Neural progenitor cell (in vitro differentiated cells): ENCODE measurements at regions not wholly inside any gene's neighbourhood (a gene's known extent, or its start where the extent isn't known, plus 50 kb on each side); places are given as distances from the start of the nearest gene placed in this dataset.

Source experiments
- DNase-seq: peaks from one replicate; pipeline ENCODE4 v3.0.0-alpha.2; 2016; ENCODE audit warnings: low spot score
- H2AFZ ChIP-seq: fragments of 200-600 bp; sonication (generic); replicated peaks from 2 replicates; pipeline ENCODE4 v1.6.1; 2016; ENCODE audit warnings: antibody characterized with exemption
- H3F3A ChIP-seq: fragments of 200-600 bp; sonication (generic); 2 replicates; pipeline ENCODE4 v1.6.1; 2016; ENCODE audit warnings: antibody characterized with exemption, low read depth
- H3K27ac ChIP-seq: fragments of 200-600 bp; sonication (generic); 2 replicates; pipeline ENCODE4 v1.5.1; 2016; ENCODE audit warnings: mild to moderate bottlenecking
- H3K27me3 ChIP-seq: fragments of 200-600 bp; sonication (generic); 2 replicates; pipeline ENCODE4 v1.6.1; 2016; ENCODE audit warnings: mild to moderate bottlenecking, moderate library complexity
- H3K36me3 ChIP-seq: fragments of 200-600 bp; sonication (generic); 2 replicates; pipeline ENCODE4 v1.5.1; 2016
- H3K4me1 ChIP-seq: fragments of 200-600 bp; sonication (generic); 2 replicates; pipeline ENCODE4 v1.6.1; 2016; ENCODE audit warnings: mixed run types
- H3K4me2 ChIP-seq: fragments of 200-600 bp; sonication (generic); 2 replicates; pipeline ENCODE4 v1.6.1; 2016
- H3K4me3 ChIP-seq: fragments of 200-600 bp; sonication (generic); 2 replicates; pipeline ENCODE4 v1.5.1; 2016
- H3K79me2 ChIP-seq: fragments of 200-600 bp; sonication (generic); 2 replicates; pipeline ENCODE4 v1.6.1; 2016; ENCODE audit warnings: low read depth
- H3K9ac ChIP-seq: fragments of 200-600 bp; sonication (generic); 2 replicates; pipeline ENCODE4 v1.6.1; 2016
- H3K9me3 ChIP-seq: fragments of 200-600 bp; sonication (generic); 2 replicates; pipeline ENCODE4 v1.5.1; 2016; ENCODE audit warnings: low read depth
- H4K20me1 ChIP-seq: fragments of 200-600 bp; sonication (generic); 2 replicates; pipeline ENCODE4 v1.6.1; 2016; ENCODE audit warnings: low read depth
- H3K27ac Mint-ChIP-seq: 3 replicates; pipeline ENCODE4 v1.8.0; 2021; ENCODE audit warnings: mixed read lengths
- H3K27me3 Mint-ChIP-seq: 2 replicates; pipeline ENCODE4 v1.8.0; 2022; ENCODE audit warnings: low read depth, mild to moderate bottlenecking, inconsistent platforms, moderate library complexity, mixed read lengths; ENCODE audit not compliant: insufficient read depth
- H3K36me3 Mint-ChIP-seq: 3 replicates; pipeline ENCODE4 v1.8.0; 2021; ENCODE audit warnings: mixed read lengths
- H3K4me1 Mint-ChIP-seq: 3 replicates; pipeline ENCODE4 v1.8.0; 2021; ENCODE audit warnings: mixed read lengths
- H3K4me3 Mint-ChIP-seq: 3 replicates; pipeline ENCODE4 v1.8.0; 2021; ENCODE audit warnings: mild to moderate bottlenecking, moderate library complexity, mixed read lengths
- H3K9me3 Mint-ChIP-seq: 3 replicates; pipeline ENCODE4 v1.8.0; 2020; ENCODE audit warnings: mixed read lengths
- CTCF ChIP-seq: fragments of 200-600 bp; sonication (generic); IDR thresholded peaks from 2 replicates; pipeline ENCODE4 v1.5.1; 2017; ENCODE audit warnings: antibody characterized with exemption, mild to moderate bottlenecking
- EZH2 ChIP-seq: fragments of 200-600 bp; sonication (generic); IDR thresholded peaks from 2 replicates; pipeline ENCODE4 v1.6.1; 2017; ENCODE audit warnings: antibody characterized with exemption, mild to moderate bottlenecking, moderate library complexity
- EZH2phosphoT487 ChIP-seq: fragments of 200-600 bp; sonication (generic); IDR thresholded peaks from 2 replicates; pipeline ENCODE4 v1.6.1; 2017; ENCODE audit warnings: antibody characterized with exemption

DNA sequence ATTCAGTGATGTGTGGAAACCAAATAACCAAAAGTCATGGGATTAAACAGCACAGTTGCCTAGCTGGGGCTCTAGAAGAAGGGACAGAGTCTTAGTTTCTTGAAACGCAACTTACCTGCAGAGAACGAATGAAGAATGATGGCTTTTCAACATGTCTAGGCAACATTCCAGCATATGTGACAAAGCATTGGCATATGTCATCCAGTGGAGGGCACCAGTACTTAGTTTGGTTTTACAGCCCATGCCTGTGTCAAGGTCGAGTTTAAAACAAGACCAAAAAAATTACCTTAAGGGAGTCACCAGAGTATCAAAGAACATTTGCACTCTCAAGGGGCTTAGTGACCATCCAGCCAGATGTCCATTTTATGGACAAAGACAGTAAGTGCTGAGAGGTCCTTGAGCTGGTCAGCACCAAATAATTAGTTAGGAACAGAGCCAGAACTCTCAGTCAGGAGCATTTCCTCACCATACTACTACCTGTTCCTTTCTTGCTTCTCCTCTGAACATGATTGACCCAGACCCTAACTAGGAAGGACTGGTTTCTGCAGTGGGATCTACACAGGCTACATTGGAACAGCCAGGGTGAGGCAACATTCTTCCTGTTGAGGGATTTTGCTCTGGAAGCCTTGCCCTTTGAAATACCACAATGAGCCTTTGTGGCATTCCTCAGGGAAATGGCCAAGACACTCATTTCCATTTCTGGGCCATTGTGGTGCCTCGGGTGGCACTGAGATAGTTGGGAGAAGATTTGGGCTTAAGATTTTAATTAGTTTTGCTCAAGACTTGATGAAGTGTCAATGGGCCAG, 75.4 kb upstream of the ANKH start:
- Mint-ChIP-seq H3K4me1 (peaks cover 4% of the 10 kb centered on the region), H3K27ac (no peak overlapping the region), H3K4me3 (no peak overlapping the region), H3K9me3 (peaks cover 5% of the 10 kb centered on the region), H3K27me3 (no peaks in the 10 kb centered on the region), H3K36me3 (no peaks in the 10 kb centered on the region)
- Histone ChIP-seq H3K4me3 (no peak overlapping the region), H3K27me3 (no peaks in the 10 kb centered on the region), H3F3A (no peaks in the 10 kb centered on the region), H3K4me1 (peaks cover 5% of the 10 kb centered on the region), H3K27ac (no peak overlapping the region), H3K4me2 (no peak overlapping the region), H3K79me2 (no peaks in the 10 kb centered on the region), H3K36me3 (no peaks in the 10 kb centered on the region), H3K9ac (no peak overlapping the region), H3K9me3 (no peaks in the 10 kb centered on the region), H4K20me1 (no peaks in the 10 kb centered on the region), H2AFZ (no peak overlapping the region)
- peak; percentile 28 for DNase-seq
- TF ChIP-seq CTCF (peak; percentile 40), EZH2phosphoT487 (no peak), EZH2 (no peak)

DNA sequence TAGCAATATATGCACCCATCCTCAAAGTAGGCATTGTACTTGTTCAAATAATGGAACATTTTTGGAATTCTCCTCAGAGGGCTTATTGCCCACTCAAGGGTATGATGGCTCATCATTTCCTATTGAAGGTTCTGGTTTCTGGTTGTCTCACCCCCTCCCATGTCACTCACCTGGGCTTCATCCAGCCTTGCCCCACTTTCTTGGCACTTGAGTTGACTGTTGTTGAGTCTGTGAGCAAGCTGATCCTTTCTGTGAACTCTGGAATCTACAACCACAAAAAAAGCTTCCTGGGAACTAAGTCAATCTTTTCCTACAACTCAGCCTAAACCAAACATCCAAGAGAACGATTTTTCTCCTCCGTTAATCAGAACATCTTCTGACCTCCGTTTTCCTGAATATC, 73.9 kb upstream of the ANKH start:
- no peaks in the 10 kb centered on the region for H3K4me1 Mint-ChIP-seq
- H3K9me3 Mint-ChIP-seq: peaks cover 6% of the 10 kb centered on the region

GRCh38 chr5:14944996-14945395, 73.4 kb upstream of the ANKH start:
- Histone ChIP-seq H3K9me3 (no peaks in the 10 kb centered on the region), H2AFZ (no peak overlapping the region), H3K27me3 (no peaks in the 10 kb centered on the region), H4K20me1 (no peaks in the 10 kb centered on the region), H3K4me3 (no peak overlapping the region), H3K4me2 (no peak overlapping the region), H3K9ac (no peak overlapping the region), H3K36me3 (no peaks in the 10 kb centered on the region), H3K79me2 (no peaks in the 10 kb centered on the region), H3K27ac (no peak overlapping the region), H3F3A (no peaks in the 10 kb centered on the region), H3K4me1 (peaks cover 5% of the 10 kb centered on the region)
- Mint-ChIP-seq H3K36me3 (no peaks in the 10 kb centered on the region), H3K9me3 (peaks cover 6% of the 10 kb centered on the region), H3K27ac (no peak overlapping the region), H3K4me3 (no peak overlapping the region), H3K4me1 (no peaks in the 10 kb centered on the region), H3K27me3 (no peaks in the 10 kb centered on the region)
- TF ChIP-seq EZH2: no peak
- TF ChIP-seq CTCF: no peak
- TF ChIP-seq EZH2phosphoT487: no peak
- no peak for DNase-seq

More for the DNA sequence above, 73.9 kb upstream of the ANKH start:
- H3K4me1 ChIP-seq: peaks cover 5% of the 10 kb centered on the region
- Mint-ChIP-seq H3K4me3 (no peak overlapping the region), H3K27me3 (no peaks in the 10 kb centered on the region), H3K36me3 (no peaks in the 10 kb centered on the region), H3K27ac (no peak overlapping the region)
- H2AFZ ChIP-seq: no peak overlapping the region
- H3K27ac ChIP-seq: no peak overlapping the region
- no peak overlapping the region for H3K9ac ChIP-seq
- H3K27me3 ChIP-seq: no peaks in the 10 kb centered on the region
- no peaks in the 10 kb centered on the region for H4K20me1 ChIP-seq
- no peaks in the 10 kb centered on the region for H3K9me3 ChIP-seq
- H3K4me3 ChIP-seq: no peak overlapping the region
- no peak overlapping the region for H3K4me2 ChIP-seq
- no peak for DNase-seq
- no peaks in the 10 kb centered on the region for H3K36me3 ChIP-seq
- TF ChIP-seq EZH2phosphoT487 (no peak), EZH2 (no peak), CTCF (no peak)
- no peaks in the 10 kb centered on the region for H3K79me2 ChIP-seq
- H3F3A ChIP-seq: no peaks in the 10 kb centered on the region
